Left ventricle myocardium inferior (tissue), 1 donor: ENCODE measurements at regions not wholly inside any gene's neighbourhood (a gene's known extent, or its start where the extent isn't known, plus 50 kb on each side); places are given as distances from the start of the nearest gene placed in this dataset.

Experiments used
- DNase-seq: peaks from one replicate; pipeline ENCODE4 v3.0.0-alpha.2; 2020
- H3K27ac ChIP-seq: fragments of 200-600 bp; replicated peaks from 2 replicates; pipeline ENCODE4 v1.8.0; 2021
- H3K27me3 ChIP-seq: fragments of 200-600 bp; 2 replicates; pipeline ENCODE4 v1.8.0; 2021; ENCODE audit warnings: low read depth
- H3K36me3 ChIP-seq: fragments of 200-600 bp; 2 replicates; pipeline ENCODE4 v1.8.0; 2021
- H3K4me1 ChIP-seq: fragments of 200-600 bp; 2 replicates; pipeline ENCODE4 v1.8.0; 2021
- H3K4me3 ChIP-seq: fragments of 200-600 bp; 2 replicates; pipeline ENCODE4 v1.8.0; 2021; ENCODE audit warnings: mild to moderate bottlenecking, moderate library complexity
- H3K9me3 ChIP-seq: fragments of 200-600 bp; replicated peaks from 2 replicates; pipeline ENCODE4 v1.8.0; 2021
- intact Hi-C: fragments of 100-400 bp; cut with micrococcal nuclease; formaldehyde crosslinking; loops from one replicate; pipeline ENCODE4 v1.11.0; 2022
- TF ChIP-seq, protein P1 (sequence below): fragments of 200-600 bp; IDR thresholded peaks from 2 replicates; pipeline ENCODE4 v1.8.0; 2021; ENCODE audit warnings: antibody characterized with exemption, mild to moderate bottlenecking, borderline replicate concordance
- donor health status: DM: no; HTN: yes; CAD: no; lungs with severe emphysema.

GRCh38 chr4:31290836-31291235 lies 570.7 kb downstream of the PCDH7 start:
- H3K36me3 ChIP-seq, result no peaks in the 10 kb centered on the region
- no peak for DNase-seq
- TF ChIP-seq, protein P1, sequence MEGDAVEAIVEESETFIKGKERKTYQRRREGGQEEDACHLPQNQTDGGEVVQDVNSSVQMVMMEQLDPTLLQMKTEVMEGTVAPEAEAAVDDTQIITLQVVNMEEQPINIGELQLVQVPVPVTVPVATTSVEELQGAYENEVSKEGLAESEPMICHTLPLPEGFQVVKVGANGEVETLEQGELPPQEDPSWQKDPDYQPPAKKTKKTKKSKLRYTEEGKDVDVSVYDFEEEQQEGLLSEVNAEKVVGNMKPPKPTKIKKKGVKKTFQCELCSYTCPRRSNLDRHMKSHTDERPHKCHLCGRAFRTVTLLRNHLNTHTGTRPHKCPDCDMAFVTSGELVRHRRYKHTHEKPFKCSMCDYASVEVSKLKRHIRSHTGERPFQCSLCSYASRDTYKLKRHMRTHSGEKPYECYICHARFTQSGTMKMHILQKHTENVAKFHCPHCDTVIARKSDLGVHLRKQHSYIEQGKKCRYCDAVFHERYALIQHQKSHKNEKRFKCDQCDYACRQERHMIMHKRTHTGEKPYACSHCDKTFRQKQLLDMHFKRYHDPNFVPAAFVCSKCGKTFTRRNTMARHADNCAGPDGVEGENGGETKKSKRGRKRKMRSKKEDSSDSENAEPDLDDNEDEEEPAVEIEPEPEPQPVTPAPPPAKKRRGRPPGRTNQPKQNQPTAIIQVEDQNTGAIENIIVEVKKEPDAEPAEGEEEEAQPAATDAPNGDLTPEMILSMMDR, result no peak
- no peak overlapping the region for H3K4me3 ChIP-seq
- intact Hi-C loops, result no loop called here
- H3K27ac ChIP-seq, result no peak overlapping the region
- peaks cover 16% of the 10 kb centered on the region for H3K9me3 ChIP-seq
- H3K4me1 ChIP-seq, result no peaks in the 10 kb centered on the region
- H3K27me3 ChIP-seq, result no peaks in the 10 kb centered on the region

DNA sequence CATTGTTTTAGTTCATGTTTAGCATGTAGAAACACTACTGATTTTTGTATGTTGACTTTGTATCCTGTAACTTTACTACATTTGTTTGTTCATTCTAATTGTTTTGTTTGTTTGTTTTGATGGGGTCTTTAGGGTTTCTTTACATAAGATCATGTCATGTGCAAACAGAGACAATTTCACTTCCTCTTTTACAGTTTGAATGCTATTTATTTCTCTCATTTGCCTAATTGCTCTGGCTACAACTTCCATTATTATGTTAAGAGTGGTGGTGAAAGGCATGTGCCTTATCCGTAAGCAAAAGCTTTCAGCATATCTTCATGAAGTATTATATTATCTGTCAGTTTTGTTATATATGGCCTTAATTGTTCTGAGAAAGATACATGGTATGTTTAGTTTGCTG lies 571.1 kb downstream of the PCDH7 start:
- no peak overlapping the region for H3K4me3 ChIP-seq
- H3K36me3 ChIP-seq, result no peaks in the 10 kb centered on the region
- H3K27me3 ChIP-seq, result no peaks in the 10 kb centered on the region
- DNase-seq, result no peak
- intact Hi-C loops, result no loop called here
- H3K27ac ChIP-seq, result no peak overlapping the region
- H3K9me3 ChIP-seq, result peaks cover 16% of the 10 kb centered on the region
- TF ChIP-seq, protein P1, result no peak
- H3K4me1 ChIP-seq, result no peaks in the 10 kb centered on the region

GRCh38 chr4:31294655-31295480 lies 574.7 kb downstream of the PCDH7 start:
- Histone ChIP-seq H3K9me3 (peaks cover 12% of the 10 kb centered on the region), H3K36me3 (no peaks in the 10 kb centered on the region), H3K27me3 (no peaks in the 10 kb centered on the region), H3K27ac (no peak overlapping the region), H3K4me1 (no peaks in the 10 kb centered on the region), H3K4me3 (no peak overlapping the region)
- DNase-seq, result no peak
- intact Hi-C loops, result no loop called here
- TF ChIP-seq, protein P1, result no peak

- TF ChIP-seq, protein P1, result no peak
- no peaks in the 10 kb centered on the region for H3K27me3 ChIP-seq
- intact Hi-C loops, result no loop called here
- no peak for DNase-seq
- no peak overlapping the region for H3K4me3 ChIP-seq
- H3K36me3 ChIP-seq, result no peaks in the 10 kb centered on the region
- H3K9me3 ChIP-seq, result no peaks in the 10 kb centered on the region
- no peaks in the 10 kb centered on the region for H3K4me1 ChIP-seq
- no peak overlapping the region for H3K27ac ChIP-seq
Observed at GRCh38 chr4:31298737-31299136, 578.6 kb downstream of the PCDH7 start.

- Histone ChIP-seq H3K27ac (no peak overlapping the region), H3K4me3 (no peak overlapping the region), H3K9me3 (no peaks in the 10 kb centered on the region), H3K27me3 (no peaks in the 10 kb centered on the region), H3K36me3 (no peaks in the 10 kb centered on the region), H3K4me1 (no peaks in the 10 kb centered on the region)
- TF ChIP-seq, protein P1, result no peak
- intact Hi-C loops, result no loop called here
- DNase-seq, result no peak
Observed at GRCh38 chr4:31307029-31307428, 586.9 kb downstream of the PCDH7 start.
